HepG2 (cell line): ENCODE measurements at regions not wholly inside any gene's neighbourhood (a gene's known extent, or its start where the extent isn't known, plus 50 kb on each side); places are given as distances from the start of the nearest gene placed in this dataset.
A peak's percentile ranks its signal among the peaks of the same experiment; 100 is the strongest.

ENCODE experiments used
- ARNT2 ChIP-seq: sonication (generic); formaldehyde crosslinking; IDR thresholded peaks from 2 replicates; pipeline ENCODE4 v1.8.0; 2022; ENCODE audit warnings: mild to moderate bottlenecking, low read depth, missing genetic modification reagents, moderate library complexity
- GTF2F1 ChIP-seq: fragments of 150-350 bp; IDR thresholded peaks from 2 replicates; pipeline ENCODE4 v1.6.1; 2014; ENCODE audit warnings: low read length
- JUNB ChIP-seq: sonication (generic); formaldehyde crosslinking; IDR thresholded peaks from 2 replicates; pipeline ENCODE4 v1.8.0; 2022; ENCODE audit warnings: missing genetic modification reagents, mild to moderate bottlenecking, borderline replicate concordance
- KLF6 ChIP-seq: IDR thresholded peaks from 2 replicates; pipeline ENCODE4 v1.8.0; 2016; ENCODE audit warnings: missing biosample characterization, missing genetic modification reagents
- NR2F1 ChIP-seq, 2 experiments: fragments of 450-650 bp in 1 of 2; formaldehyde crosslinking in 1 of 2; IDR thresholded peaks; 2 replicates each; pipeline versions ENCODE4 v1.5.0 to v1.6.1; 2016 to 2020; ENCODE audit warnings: mild to moderate bottlenecking in 1 of 2, missing compliant biosample characterization in 1 of 2, missing genetic modification reagents in 1 of 2, moderate library complexity in 1 of 2
- PPARG ChIP-seq: conservative IDR thresholded peaks from 2 replicates; pipeline ENCODE4 v1.6.1; 2016; ENCODE audit warnings: missing biosample characterization, missing genetic modification reagents
- RBFOX2 ChIP-seq: fragments of 200-400 bp; formaldehyde crosslinking; IDR thresholded peaks from 2 replicates; pipeline ENCODE4 v1.6.1; 2017; ENCODE audit warnings: low read depth, mild to moderate bottlenecking, low read length
- RFX5 ChIP-seq: IDR thresholded peaks from 2 replicates; pipeline ENCODE4 v1.6.1; 2011; ENCODE audit warnings: low read depth, low read length, improper control_type of control experiment
- SIX1 ChIP-seq: sonication (generic); formaldehyde crosslinking; IDR thresholded peaks from 2 replicates; pipeline ENCODE4 v1.4.0; 2020; ENCODE audit warnings: missing genetic modification reagents, borderline replicate concordance
- SP4 ChIP-seq: sonication (generic); formaldehyde crosslinking; IDR thresholded peaks from 2 replicates; pipeline ENCODE4 v1.8.1; 2023; ENCODE audit warnings: mild to moderate bottlenecking, missing genetic modification reagents
- TBX2 ChIP-seq: sonication (generic); formaldehyde crosslinking; IDR thresholded peaks from 2 replicates; pipeline ENCODE4 v1.5.0; 2020; ENCODE audit warnings: missing genetic modification reagents, mild to moderate bottlenecking, borderline replicate concordance
- ZBTB40 ChIP-seq, 2 experiments: fragments of 450-650 bp in 1 of 2; sonication (generic) in 1 of 2; formaldehyde crosslinking in 1 of 2; IDR thresholded peaks; 2 replicates each; pipeline versions ENCODE4 v1.6.1 to v1.8.0; 2016 to 2022; ENCODE audit warnings: antibody characterized with exemption in 1 of 2, mild to moderate bottlenecking in 1 of 2, missing genetic modification reagents in 1 of 2
- ZNF558 ChIP-seq: sonication (generic); formaldehyde crosslinking; IDR thresholded peaks from 2 replicates; pipeline ENCODE4 v1.9.0; 2022; ENCODE audit warnings: mild to moderate bottlenecking, missing genetic modification reagents, borderline replicate concordance
- ZSCAN22 ChIP-seq: sonication (generic); formaldehyde crosslinking; IDR thresholded peaks from 2 replicates; pipeline ENCODE4 v1.4.0; 2020; ENCODE audit warnings: mild to moderate bottlenecking, missing genetic modification reagents
- ZSCAN9 ChIP-seq: IDR thresholded peaks from 2 replicates; pipeline ENCODE4 v1.6.1; 2016; ENCODE audit warnings: borderline replicate concordance
- TF ChIP-seq, protein P1 (sequence below): sonication (generic); formaldehyde crosslinking; IDR thresholded peaks from 2 replicates; pipeline ENCODE4 v1.4.0; 2020; ENCODE audit warnings: missing genetic modification reagents, borderline replicate concordance

DNA sequence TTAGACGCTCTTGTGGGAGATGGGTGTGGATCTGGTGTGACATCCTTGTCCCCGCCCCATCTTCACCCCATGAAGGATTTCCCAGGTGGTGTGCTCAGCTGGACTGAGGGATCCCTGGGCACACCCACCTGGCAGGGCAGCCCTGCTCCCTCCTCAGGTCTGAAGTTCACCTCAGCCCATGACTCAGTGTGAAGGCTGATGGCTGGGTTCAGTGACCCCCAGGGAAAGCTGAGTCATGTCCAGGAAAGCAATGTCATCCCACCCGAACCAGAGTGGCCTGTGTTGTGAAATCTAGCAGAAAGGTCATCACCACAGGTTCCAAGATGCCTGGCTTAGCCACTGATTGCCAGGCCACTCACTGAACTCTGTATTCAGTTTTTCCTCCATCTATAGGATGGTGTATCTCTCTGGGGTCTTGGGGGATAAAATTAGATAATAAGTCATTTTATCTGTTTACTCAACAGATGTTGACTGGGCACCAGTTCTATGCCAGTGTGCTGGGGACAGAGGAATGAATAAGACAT, 97.7 kb upstream of the JUN start (continued):
- TF ChIP-seq ZNF558 (CRISPR knock-in tag) (no peak), SP4 (CRISPR knock-in tag) (peak; percentile 78), ZBTB40 (IDR thresholded peaks at IDR 0.05) (no peak), ZBTB40 (CRISPR knock-in tag; IDR thresholded peaks at IDR 0.05) (peak; percentile 66; the same call in 1 of the 2 replicates), KLF6 (CRISPR knock-in tag) (peak; percentile 66; the same call in 1 of the 2 replicates), TBX2 (CRISPR knock-in tag) (peak; percentile 95), ARNT2 (peak; percentile 56; the same call in 1 of the 2 replicates), ZSCAN22 (CRISPR knock-in tag) (no peak), ZSCAN9 (CRISPR knock-in tag) (peak; percentile 81; the same call in 1 of the 2 replicates), JUNB (CRISPR knock-in tag) (peak; percentile 92), SIX1 (peak; percentile 48; the same call in 1 of the 2 replicates), RFX5 (peak; percentile 51; the same call in 1 of the 2 replicates), GTF2F1 (no peak), RBFOX2 (no peak), NR2F1 (CRISPR knock-in tag; IDR thresholded peaks at IDR 0.05) (peak; percentile 98 to 99), PPARG (CRISPR knock-in tag) (peak; percentile 100)
- TF ChIP-seq, protein P1, sequence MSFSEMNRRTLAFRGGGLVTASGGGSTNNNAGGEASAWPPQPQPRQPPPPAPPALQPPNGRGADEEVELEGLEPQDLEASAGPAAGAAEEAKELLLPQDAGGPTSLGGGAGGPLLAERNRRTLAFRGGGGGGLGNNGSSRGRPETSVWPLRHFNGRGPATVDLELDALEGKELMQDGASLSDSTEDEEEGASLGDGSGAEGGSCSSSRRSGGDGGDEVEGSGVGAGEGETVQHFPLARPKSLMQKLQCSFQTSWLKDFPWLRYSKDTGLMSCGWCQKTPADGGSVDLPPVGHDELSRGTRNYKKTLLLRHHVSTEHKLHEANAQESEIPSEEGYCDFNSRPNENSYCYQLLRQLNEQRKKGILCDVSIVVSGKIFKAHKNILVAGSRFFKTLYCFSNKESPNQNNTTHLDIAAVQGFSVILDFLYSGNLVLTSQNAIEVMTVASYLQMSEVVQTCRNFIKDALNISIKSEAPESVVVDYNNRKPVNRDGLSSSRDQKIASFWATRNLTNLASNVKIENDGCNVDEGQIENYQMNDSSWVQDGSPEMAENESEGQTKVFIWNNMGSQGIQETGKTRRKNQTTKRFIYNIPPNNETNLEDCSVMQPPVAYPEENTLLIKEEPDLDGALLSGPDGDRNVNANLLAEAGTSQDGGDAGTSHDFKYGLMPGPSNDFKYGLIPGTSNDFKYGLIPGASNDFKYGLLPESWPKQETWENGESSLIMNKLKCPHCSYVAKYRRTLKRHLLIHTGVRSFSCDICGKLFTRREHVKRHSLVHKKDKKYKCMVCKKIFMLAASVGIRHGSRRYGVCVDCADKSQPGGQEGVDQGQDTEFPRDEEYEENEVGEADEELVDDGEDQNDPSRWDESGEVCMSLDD (CRISPR knock-in tag), result no peak; the same call in 1 of the 2 replicates
